GM21423 (cell line): ENCODE measurements at regions not wholly inside any gene's neighbourhood (a gene's known extent, or its start where the extent isn't known, plus 50 kb on each side); places are given as distances from the start of the nearest gene placed in this dataset.

Source experiments
- ATAC-seq: cut with Tn5 transposase; IDR thresholded peaks from one replicate; pipeline ENCODE4 v1.9.1; 2021; ENCODE audit warnings: mild to moderate bottlenecking, moderate library complexity; ENCODE audit not compliant: unreplicated experiment

DNA sequence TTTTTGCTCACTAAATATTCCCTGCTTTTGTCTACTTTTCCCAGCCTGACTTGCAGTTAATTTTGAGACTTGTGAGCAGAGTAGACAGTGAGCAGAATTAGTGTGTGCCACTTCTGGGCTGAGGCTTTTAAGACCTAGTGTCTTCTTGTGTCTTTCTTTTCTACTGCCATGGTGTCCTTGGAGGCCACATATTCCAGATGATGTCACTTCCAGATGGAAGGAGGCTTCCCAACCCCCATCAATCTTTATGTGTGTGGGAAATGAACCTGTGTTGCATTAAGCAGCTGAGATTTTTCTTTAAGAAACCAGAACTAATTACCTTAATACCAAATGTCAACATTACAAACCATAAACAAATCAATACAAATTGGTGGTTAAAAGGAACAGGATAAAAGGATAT, 774.7 kb upstream of the ROBO1 start:
- no peak for ATAC-seq

DNA sequence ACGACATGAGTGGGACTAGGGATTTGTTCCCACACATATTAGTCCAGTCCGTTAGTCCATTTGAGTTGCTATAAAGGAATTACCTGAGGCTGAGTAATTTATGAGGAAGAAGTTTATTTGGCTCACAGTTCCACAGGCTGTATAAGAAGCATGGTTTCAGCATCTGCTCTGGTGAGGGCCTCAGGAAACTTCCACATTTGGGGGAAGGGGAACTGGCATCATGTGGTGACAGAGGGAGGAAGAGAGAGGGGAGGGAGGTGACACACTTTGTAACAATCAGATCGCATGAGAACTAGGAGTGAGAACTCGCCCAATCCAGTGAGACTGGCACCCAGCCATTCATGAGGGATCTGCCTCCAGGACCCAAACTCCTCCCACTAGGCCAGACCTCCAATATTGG, 769.9 kb upstream of the ROBO1 start:
- no peak for ATAC-seq

DNA sequence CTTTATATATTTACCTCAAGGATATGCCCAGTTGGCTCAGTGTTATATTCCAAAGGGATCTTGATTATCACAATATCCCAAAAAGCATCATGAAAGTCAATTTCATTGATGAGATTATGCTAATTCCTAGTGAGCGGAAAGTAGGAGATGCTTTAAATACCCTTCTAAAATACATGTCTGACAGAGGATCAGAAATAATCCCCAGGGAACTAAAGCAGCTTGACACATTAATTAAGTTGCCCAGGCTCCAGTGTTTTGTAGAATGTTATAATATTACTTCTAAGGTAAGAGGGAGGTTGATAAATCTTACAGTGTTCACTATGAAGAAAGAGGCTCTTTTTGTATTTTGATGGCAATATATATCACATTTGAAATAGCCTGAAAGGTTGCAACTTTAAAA, 767.5 kb upstream of the ROBO1 start:
- ATAC-seq = no peak

DNA sequence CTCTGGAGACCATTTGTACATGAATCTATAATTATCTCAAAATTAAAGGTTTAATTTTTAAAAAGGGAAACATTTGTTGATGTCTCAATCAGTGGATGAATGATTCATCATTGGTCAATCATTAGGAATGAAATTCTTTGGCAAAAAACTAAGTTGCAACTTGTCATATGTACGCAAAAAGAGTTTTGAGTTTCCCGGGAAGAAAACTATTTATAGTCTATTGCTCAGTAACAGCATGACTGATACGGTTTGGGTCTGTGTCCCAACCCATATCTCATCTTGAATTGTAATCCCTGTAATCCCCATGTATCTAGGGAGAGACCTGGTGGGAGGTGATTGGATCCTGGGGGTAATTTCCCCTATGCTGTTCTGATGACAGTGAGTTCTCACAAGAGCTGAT, 765.8 kb upstream of the ROBO1 start:
- no peak for ATAC-seq

DNA sequence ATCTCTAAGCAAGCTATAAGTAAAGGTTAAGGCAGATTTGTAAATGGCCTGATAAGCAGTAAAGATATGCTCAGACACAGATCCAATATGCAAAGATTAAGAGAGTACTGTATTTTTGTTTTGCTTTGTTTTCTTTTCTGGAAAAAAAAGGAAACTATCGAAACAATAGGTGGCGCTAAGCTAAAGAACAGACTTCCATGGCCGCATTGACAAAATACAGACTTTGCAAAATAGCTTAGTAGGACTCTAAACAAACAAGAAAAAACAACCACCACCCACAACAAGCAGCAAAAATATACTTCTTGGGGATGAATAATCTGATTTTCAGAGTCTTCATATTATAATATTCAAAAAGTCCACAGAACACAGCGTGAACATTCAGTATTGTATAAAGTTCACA, 758.4 kb upstream of the ROBO1 start:
- no peak for ATAC-seq

DNA sequence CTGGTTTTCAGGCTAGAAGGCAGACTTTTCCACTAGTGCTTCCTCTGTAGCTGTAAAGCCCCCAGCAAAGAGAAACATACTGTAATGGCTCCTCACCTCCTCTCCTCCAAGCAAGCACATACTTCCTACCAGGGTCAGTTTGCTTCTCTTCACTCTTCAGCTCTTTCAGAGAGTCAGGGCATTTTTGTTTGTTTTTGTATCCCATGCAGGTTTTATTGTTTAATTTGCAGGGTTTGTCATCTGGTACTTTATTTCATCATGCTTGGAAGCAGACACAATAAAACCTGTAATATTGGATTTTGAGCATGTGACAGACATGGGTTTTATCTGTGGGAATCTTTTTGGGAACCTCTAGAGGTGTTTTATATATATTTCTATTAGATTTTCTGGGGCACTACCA, 753.3 kb upstream of the ROBO1 start:
- no peak for ATAC-seq

DNA sequence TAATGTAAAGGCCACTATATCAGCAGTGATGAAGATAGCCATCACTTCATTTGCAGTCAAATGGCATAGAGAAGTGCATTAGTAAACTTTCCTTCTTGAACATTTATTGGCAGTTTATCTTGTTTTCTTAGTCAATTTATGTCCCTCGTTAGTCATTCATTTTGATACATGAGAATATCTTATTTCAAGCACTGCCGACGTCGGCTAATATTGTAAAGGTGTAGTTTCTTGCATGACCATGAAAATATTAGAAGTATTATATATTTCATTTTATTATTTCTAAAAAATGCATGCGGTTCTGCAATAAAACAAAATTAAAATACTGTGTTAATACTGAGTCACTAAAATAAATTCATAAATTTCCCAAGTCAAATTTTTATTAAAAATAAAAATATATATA, 751.6 kb upstream of the ROBO1 start:
- no peak for ATAC-seq

DNA sequence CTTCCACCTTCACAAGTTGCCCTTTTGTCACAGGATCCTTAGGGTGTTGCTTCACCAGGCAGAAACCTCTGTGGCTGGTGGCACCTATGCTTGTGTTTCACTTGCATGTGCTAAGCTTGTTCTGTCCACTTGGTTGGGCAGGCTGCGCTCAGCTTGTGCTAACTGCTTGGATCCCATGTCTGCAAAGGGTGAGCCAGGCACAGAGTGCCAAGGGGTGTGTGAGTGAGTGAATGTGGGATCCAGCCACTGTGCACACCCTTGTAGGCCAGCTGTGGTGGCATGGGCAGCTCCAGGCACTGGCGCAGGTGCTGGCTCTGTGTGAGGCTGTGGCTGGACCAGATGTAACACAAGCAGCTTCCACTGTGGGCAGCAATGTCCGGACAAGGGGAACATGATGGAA, 728.7 kb upstream of the ROBO1 start:
- no peak for ATAC-seq

DNA sequence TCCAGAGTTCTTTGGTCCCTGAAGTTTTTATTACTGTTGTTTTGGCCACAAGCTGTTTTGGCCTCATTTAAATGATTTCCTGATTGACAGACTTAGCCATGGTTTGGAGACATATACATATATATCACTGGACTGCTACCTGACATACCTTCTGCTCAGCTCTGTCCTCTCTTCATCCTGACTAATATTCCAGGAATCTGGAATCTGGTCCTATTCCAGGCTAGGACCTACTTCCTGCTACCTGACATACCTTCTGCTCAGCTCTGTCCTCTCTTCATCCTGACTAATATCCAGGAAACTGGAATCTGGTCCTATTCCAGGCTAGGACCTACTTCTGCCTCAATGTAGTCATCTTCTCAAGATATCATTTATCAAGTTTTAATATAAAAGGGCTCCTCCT, 724.4 kb upstream of the ROBO1 start:
- no peak for ATAC-seq

DNA sequence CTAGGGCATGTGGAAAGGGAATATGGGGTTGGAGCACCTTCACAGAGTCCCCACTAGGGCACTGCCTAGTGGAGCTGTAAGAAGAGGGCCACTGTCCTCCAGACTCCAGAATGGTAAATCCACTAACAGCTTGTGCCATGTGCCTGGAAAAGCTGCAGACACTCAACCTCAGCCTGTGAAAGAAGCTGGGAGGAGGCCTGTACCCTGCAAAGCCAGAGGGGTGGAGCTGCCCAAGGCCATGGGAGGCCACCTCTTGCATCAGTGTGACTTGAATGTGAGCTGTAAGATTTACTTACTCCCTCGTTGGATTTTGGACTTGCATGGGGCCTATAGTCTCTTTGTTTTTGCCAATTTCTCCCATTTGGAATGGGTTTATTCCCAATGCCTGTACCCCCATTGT, 705.2 kb upstream of the ROBO1 start:
- ATAC-seq = no peak

DNA sequence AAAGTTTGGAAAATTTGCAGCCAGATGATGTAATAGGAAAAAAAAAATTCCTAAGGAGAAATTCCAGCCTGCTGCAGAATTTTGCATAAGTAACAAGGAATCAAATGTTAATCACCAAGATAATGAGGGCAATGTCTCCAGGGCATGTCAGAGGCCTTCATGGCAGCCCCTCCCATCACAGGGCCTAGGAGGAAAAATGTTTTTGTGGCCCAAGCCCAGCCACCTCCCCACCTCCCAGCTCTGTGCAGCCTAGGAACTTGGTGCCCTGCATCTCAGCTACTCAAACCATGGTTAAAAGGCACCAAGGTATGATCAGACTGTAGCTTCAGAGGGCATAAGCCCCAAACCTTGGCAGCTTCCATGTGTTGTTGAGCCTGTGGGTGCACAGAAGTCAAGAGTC, 704.7 kb upstream of the ROBO1 start:
- no peak for ATAC-seq

DNA sequence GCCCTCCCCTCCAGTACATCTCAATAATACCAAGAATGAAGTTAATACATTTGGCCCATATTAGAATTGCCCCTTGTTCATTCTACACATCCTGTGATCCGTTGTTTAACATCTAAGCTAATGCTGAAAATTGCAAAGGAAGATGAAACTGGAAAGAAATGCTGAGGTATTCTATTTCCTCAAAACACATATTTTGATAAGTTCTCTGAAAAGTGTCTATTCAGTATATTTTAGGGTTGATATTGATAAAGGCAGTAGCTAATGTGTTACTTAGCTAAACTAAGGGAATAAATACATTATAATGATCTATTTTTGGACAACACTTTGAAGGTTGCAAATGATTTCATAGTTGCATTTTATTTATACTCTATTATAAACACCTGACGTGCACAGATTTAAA, 702.6 kb upstream of the ROBO1 start:
- no peak for ATAC-seq

DNA sequence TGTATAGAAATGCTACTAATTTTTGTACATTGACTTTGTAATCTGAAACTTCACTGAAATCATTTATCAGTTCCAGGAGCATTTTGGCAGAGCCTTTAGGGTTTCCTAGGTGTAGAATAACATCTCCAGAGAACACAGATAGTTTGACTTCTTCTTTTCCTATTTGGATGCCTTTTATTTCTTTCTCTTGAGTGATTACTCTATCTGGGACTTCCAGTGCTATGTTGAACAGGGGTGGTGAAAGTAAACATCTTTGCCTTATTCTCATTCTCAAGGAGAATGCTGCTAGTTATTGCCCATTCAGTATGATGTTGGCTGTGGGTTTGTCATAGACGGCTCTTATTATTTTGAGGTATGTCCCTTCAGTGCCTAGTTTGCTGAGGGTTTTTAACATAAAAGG, 697.9 kb upstream of the ROBO1 start:
- no peak for ATAC-seq

DNA sequence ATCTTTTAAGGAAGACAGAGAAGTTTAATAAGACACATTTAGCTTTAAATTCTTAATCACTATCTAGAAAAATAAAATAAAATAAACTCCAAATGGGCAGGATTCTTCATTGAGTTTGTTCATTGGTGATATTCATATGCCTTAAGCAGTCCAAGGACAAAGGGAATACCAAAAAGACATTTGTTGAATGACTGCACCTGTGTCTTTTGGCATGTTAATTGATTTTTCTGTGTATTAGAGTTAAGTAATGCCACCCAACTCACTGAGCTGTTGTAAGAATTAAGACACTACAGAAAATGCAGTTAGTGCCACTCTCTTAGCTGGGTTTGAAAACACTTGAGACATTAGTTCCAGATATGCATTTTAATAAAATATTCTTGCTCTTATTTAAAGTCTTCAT, 683.6 kb upstream of the ROBO1 start:
- ATAC-seq = no peak

DNA sequence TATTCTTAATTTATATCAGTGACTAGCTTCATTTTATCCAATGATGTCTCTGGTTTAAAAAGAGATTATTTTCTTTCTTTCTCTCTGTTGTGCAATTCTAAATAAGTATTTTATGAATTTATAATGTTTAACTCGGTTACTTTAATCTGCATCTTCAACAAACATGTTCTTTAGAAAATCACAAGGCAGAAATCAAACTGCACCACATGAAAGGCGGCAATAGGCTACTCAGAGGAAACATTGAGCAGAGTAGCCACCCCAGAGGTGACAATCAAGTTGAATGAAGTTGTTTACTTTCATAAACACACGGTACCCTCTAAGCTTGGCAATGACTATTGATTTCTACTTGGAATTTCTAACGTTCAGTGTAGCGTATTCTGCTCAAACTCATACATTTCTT, 677.8 kb upstream of the ROBO1 start:
- no peak for ATAC-seq

DNA sequence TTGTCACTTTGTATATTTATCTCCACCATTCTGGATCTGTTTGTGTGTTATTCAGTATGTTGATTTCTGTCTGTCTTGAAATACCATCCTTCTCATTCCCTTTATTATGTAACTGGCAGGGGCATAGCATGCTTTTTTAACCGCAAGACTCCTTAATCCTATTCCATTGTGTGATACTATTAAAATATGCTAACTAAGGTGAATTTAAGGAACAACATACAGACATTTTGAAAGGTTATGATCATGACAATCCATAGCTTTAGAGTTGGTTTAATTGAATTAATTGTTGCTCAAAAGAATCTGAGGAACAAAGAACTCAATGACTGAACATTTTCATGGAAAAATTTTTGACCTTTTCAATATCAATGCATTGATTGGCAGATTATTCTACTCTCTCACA, 677.3 kb upstream of the ROBO1 start:
- ATAC-seq = no peak

DNA sequence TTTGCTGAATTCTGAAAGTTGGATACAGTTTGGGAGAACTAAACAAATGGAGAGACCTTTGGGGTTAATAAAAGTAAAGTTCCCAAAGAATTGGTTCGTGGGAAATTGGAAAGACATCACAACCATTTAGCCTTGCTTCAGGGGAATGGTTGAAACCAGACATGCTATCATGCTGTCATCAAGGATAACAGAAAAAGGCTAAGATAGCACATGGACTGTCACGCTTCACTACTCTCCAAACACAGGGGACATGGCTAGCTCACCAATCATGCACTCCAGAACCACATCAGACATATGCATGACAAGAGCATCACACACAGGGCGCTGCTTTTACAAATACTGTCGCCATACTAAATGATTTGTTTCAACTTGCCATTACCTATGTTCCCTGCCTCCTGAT, 671.7 kb upstream of the ROBO1 start:
- ATAC-seq = no peak

DNA sequence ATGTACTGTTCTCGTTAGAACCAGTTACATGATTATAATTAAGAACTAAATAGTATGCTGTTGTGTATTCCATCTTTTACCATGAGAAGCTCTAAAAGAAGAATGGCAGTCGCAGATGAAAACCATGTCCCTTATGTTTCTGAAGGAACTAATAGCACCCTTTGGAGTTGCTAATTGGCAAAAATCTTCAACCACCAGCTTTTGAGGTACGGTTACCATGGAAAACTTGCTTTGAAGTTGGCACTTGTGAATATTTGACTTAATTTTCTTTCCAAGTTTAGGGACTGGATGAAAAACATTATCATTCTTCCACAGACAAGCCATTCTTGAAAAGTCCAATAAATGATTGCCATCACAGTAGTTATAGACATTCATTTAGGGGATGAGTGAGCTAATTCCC, 666.6 kb upstream of the ROBO1 start:
- ATAC-seq = no peak

DNA sequence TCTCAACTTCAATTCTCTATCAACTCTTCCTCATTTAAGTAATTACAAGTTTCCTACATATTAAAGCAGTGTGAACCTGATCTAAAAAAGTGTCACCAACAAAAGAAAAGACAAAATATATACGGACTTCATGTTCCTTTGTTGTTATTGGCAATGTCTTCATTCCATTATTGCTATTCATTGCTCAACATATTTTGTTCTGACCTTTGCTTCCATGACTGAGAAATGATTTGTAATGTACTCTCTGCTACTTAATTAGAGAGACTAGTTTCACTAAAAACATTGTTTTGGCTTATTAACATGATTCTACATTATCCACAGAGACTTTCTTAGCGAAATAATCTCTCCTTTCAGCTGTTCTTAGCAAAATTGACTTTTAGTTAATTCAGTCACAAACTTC, 657.2 kb upstream of the ROBO1 start:
- no peak for ATAC-seq

DNA sequence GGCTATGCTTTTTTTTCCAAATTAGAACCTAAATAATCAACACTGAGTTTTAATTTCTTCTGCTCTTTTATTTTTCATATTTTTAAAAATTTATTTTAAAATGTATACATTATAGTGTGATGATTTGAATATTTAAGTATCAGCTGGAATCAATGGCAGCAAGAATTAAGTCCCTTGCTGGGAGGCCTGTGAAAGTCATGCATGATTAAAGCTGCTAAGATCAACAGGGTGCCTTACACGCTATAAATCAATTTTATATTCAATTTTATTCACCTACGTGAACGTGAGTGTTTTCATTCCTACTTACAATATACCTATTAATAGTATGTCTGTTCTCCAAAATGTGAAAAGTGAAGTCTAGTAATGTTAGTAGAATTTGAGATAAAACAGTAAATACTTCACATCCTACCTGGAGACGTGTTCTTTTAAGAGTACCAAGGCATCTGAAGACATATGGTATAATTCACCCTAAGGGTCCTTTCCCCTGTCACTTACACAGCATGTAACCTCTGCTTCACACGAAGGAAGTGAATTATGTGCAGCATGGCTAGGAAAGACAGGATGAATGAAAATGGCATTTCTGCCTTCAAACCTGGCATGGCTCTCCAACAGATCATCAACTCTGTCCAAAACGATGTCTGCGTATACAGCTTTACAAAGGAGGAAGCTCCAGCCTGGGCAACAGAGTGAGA, 640.4 kb upstream of the ROBO1 start:
- ATAC-seq = no peak

DNA sequence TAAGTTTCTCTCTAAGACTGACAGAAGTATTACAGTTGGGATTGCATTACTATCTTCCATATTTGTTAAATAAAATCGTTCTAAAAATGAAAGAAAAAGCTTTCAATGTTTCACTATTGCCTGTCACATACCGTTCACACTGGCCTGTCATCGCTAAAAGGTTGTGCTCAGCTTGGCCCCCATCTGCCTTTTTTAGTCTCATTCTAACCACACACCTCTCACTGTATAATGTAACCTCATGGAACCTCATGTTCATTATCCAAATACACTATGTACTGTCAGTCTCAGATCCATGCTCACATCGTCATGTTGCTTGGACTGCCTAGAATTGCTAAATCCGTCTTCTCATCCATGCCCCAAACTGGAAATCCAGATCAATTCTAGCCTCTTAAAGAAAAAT, 637.8 kb upstream of the ROBO1 start:
- ATAC-seq = no peak

DNA sequence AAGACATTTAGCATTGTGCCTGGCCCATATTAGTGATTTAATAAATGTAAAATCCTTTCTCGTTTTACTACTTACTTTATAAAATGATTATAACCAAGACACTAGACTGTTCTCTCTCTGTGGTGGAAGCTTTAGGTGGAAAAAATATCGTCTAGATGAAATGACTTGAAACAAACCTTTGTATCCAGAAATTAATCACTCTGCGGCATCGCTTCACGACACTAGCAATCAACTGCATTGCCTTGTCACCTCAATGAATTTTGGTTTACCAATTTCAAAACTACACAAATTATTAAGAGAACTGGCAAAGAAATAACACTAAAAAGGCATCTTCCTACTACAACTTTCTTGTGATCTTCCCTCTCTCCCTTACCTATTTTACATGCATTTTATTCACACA, 627.2 kb upstream of the ROBO1 start:
- ATAC-seq = no peak

DNA sequence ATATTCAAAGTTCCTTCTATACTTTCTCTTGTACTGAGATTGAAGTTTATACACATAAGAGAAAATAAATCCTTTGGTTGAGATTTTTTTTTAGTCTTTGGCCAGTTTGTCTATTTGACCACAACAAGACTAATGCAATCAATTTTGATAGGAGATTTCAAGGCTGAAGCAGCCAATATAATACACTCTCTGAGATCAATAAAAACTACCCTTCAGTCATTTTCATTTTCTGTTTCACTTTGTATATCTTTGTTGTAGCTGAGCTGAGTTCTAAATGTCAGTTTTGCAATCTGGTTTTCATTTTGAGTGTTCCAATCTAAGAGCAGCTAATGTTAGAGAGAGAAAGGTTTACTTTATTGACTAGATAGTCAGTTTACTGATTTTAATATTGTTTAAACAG, 623.8 kb upstream of the ROBO1 start:
- no peak for ATAC-seq

DNA sequence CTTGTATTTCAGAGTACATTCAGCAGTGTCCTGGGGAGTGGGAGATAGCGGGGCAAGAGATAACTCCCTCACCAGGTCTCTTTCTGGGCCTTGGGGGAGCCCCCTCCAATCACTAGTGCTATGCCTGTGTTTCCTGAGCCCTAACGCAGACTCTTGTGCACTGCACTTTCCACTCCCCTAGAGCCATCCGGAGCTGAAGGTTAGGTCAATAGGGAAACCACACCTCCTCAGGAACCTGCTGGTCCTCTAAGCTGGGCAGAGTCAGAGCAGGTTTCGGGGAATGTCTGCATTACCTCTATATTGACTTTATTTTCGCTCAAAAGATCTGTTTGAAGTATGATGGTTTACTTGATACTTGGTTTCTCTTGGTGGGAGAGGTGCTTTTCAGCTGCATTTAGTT, 617.0 kb upstream of the ROBO1 start:
- ATAC-seq = no peak
